ENCODE measurements at regions not wholly inside any gene's neighbourhood (a gene's known extent, or its start where the extent isn't known, plus 50 kb on each side); places are given as distances from the start of the nearest gene placed in this dataset.

- no peak overlapping the region for H3K4me3 ChIP-seq (ENCODE audit: low read depth, low read length)
- no peak for TF ChIP-seq CTCF (IDR thresholded peaks at IDR 0.05; ENCODE audit: insufficient read depth, low read length, poor library complexity, severe bottlenecking)
- H3K36me3 ChIP-seq (ENCODE audit: control insufficient read depth, insufficient read depth, low read length), result no peaks in the 10 kb centered on the region
- DNase-seq (ENCODE audit: low read depth), result no peak
- H3K27me3 ChIP-seq (ENCODE audit: control insufficient read depth, insufficient read depth, low read length), result no peaks in the 10 kb centered on the region
Observed at GRCh38 chr1:105072446-105072845, 1322.7 kb downstream of the AMY1C start.

- no peaks in the 10 kb centered on the region for H3K36me3 ChIP-seq (ENCODE audit: control insufficient read depth, insufficient read depth, low read length)
- H3K27me3 ChIP-seq (ENCODE audit: control insufficient read depth, insufficient read depth, low read length), result no peaks in the 10 kb centered on the region
- DNase-seq (ENCODE audit: low read depth), result no peak
- no peak overlapping the region for H3K4me3 ChIP-seq (ENCODE audit: low read depth, low read length)
- no peak for TF ChIP-seq CTCF (IDR thresholded peaks at IDR 0.05; ENCODE audit: insufficient read depth, low read length, poor library complexity, severe bottlenecking)
Observed at GRCh38 chr1:105072850-105073249, 1323.2 kb downstream of the AMY1C start.

GRCh38 chr1:105073660-105074059 lies 1324.0 kb downstream of the AMY1C start:
- no peak for DNase-seq (ENCODE audit: low read depth)
- Histone ChIP-seq H3K4me3 (ENCODE audit: low read depth, low read length) (no peak overlapping the region), H3K36me3 (ENCODE audit: control insufficient read depth, insufficient read depth, low read length) (no peaks in the 10 kb centered on the region), H3K27me3 (ENCODE audit: control insufficient read depth, insufficient read depth, low read length) (no peaks in the 10 kb centered on the region)
- no peak for TF ChIP-seq CTCF (IDR thresholded peaks at IDR 0.05; ENCODE audit: insufficient read depth, low read length, poor library complexity, severe bottlenecking)

- no peak for DNase-seq (ENCODE audit: low read depth)
- no peak for TF ChIP-seq CTCF (IDR thresholded peaks at IDR 0.05; ENCODE audit: insufficient read depth, low read length, poor library complexity, severe bottlenecking)
- Histone ChIP-seq H3K36me3 (ENCODE audit: control insufficient read depth, insufficient read depth, low read length) (no peaks in the 10 kb centered on the region), H3K27me3 (ENCODE audit: control insufficient read depth, insufficient read depth, low read length) (no peaks in the 10 kb centered on the region), H3K4me3 (ENCODE audit: low read depth, low read length) (no peak overlapping the region)
Observed at GRCh38 chr1:105083611-105084010, 1333.9 kb downstream of the AMY1C start.

- DNase-seq (ENCODE audit: low read depth), result no peak
Observed at GRCh38 chr1:105087506-105087905, 1337.8 kb downstream of the AMY1C start.

More at GRCh38 chr1:105087506-105087905, 1337.8 kb downstream of the AMY1C start:
- no peak for TF ChIP-seq CTCF (IDR thresholded peaks at IDR 0.05; ENCODE audit: insufficient read depth, low read length, poor library complexity, severe bottlenecking)
- Histone ChIP-seq H3K36me3 (ENCODE audit: control insufficient read depth, insufficient read depth, low read length) (no peaks in the 10 kb centered on the region), H3K27me3 (ENCODE audit: control insufficient read depth, insufficient read depth, low read length) (no peaks in the 10 kb centered on the region), H3K4me3 (ENCODE audit: low read depth, low read length) (no peak overlapping the region)
